IMR-90 (cell line): ENCODE measurements at regions not wholly inside any gene's neighbourhood (a gene's known extent, or its start where the extent isn't known, plus 50 kb on each side); places are given as distances from the start of the nearest gene placed in this dataset.

Experiments
- ATAC-seq: fragments of 200-7000 bp; cut with Tn5 transposase; 2 replicates; pipeline ENCODE4 v1.9.1; 2020; ENCODE audit warnings: low read depth, mild to moderate bottlenecking, moderate library complexity
- BruUV-seq: library from RNA; stranded (reverse); fragments of 400-500 nt; replicated peaks from 2 replicates; lab custom pipeline; 2021; lab: Mats Ljungman, UMichigan
- CTCF ChIA-PET: fragments of 300-600 bp; formaldehyde crosslinking; extraction: SDS; loops from one replicate; lab custom pipeline; 2021; ENCODE audit warnings: antibody characterized with exemption; lab: Yijun Ruan, JAX
- POLR2A ChIA-PET: fragments of 300-600 bp; sonication (Branson Sonifier 250); formaldehyde crosslinking; loops from one replicate; lab custom pipeline; 2022; ENCODE audit warnings: antibody characterized with exemption; ENCODE audit not compliant: unreplicated experiment; lab: Charles Lee
- DNase-seq: peaks from one replicate; pipeline ENCODE4 v3.0.0; 2013
- H2AFZ ChIP-seq: replicated peaks from 2 replicates; pipeline ENCODE3; 2013; ENCODE audit warnings: low read length, mild to moderate bottlenecking; ENCODE audit not compliant: poor library complexity
- H2AK5ac ChIP-seq: 2 replicates; pipeline ENCODE4 v1.6.1; 2013; ENCODE audit warnings: low read depth, low read length, inconsistent platforms
- H2AK9ac ChIP-seq: replicated peaks from 2 replicates; pipeline ENCODE3; 2013; ENCODE audit warnings: mild to moderate bottlenecking, low read depth, low read length, moderate library complexity; ENCODE audit not compliant: poor library complexity
- H2BK120ac ChIP-seq: 2 replicates; pipeline ENCODE4 v1.6.1; 2013; ENCODE audit warnings: low read depth, low read length, inconsistent platforms
- H2BK15ac ChIP-seq: 3 replicates; pipeline ENCODE4 v1.6.1; 2013; ENCODE audit warnings: low read depth, low read length, inconsistent platforms
- H2BK20ac ChIP-seq: 2 replicates; pipeline ENCODE4 v1.6.1; 2013; ENCODE audit warnings: low read depth, mild to moderate bottlenecking, inconsistent platforms, low read length, moderate library complexity
- H2BK5ac ChIP-seq: 2 replicates; pipeline ENCODE4 v1.6.1; 2013; ENCODE audit warnings: mild to moderate bottlenecking, low read depth, low read length, inconsistent platforms; ENCODE audit not compliant: poor library complexity, severe bottlenecking
- H3K14ac ChIP-seq: replicated peaks from 2 replicates; pipeline ENCODE4 v1.6.1; 2013; ENCODE audit warnings: low read depth, low read length, inconsistent platforms
- H3K18ac ChIP-seq: 2 replicates; pipeline ENCODE4 v1.6.1; 2013; ENCODE audit warnings: low read depth, low read length, control low read depth
- H3K23ac ChIP-seq: 2 replicates; pipeline ENCODE4 v1.6.1; 2013; ENCODE audit warnings: low read depth, low read length, inconsistent platforms
- H3K27ac ChIP-seq: 2 replicates; pipeline ENCODE4 v1.5.1; 2013; ENCODE audit warnings: mild to moderate bottlenecking, control low read depth, low read length; ENCODE audit not compliant: insufficient read depth
- H3K27me3 ChIP-seq: 2 replicates; pipeline ENCODE4 v1.6.1; 2013; ENCODE audit warnings: low read length; ENCODE audit not compliant: control insufficient read depth, insufficient read depth
- H3K36me3 ChIP-seq: 2 replicates; pipeline ENCODE4 v1.6.1; 2013; ENCODE audit warnings: low read length, mixed read lengths; ENCODE audit not compliant: control insufficient read depth, insufficient read depth
- H3K4ac ChIP-seq: 2 replicates; pipeline ENCODE4 v1.6.1; 2013; ENCODE audit warnings: low read depth, low read length, inconsistent platforms
- H3K4me1 ChIP-seq: 2 replicates; pipeline ENCODE4 v1.6.1; 2013; ENCODE audit warnings: low read length, mixed read lengths; ENCODE audit not compliant: control insufficient read depth, insufficient read depth
- H3K4me2 ChIP-seq: 2 replicates; pipeline ENCODE4 v1.6.1; 2013; ENCODE audit warnings: low read depth, mild to moderate bottlenecking, control low read depth, low read length, moderate library complexity
- H3K4me3 ChIP-seq: 2 replicates; pipeline ENCODE4 v1.5.1; 2013; ENCODE audit warnings: low read depth, mild to moderate bottlenecking, control low read depth, low read length, moderate library complexity; ENCODE audit not compliant: insufficient read depth
- H3K56ac ChIP-seq: 2 replicates; pipeline ENCODE4 v1.6.1; 2013; ENCODE audit warnings: low read length, inconsistent platforms; ENCODE audit not compliant: insufficient read depth; ENCODE audit errors: extremely low read depth
- H3K79me1 ChIP-seq, 2 experiments: 2 replicates each; pipeline ENCODE4 v1.6.1; 2013; ENCODE audit warnings: low read length in 2 of 2, inconsistent platforms in 1 of 2, low read depth in 1 of 2
- H3K9ac ChIP-seq: 2 replicates; pipeline ENCODE4 v1.6.1; 2013; ENCODE audit warnings: low read depth, low read length, control low read depth
- H3K9me1 ChIP-seq: 2 replicates; pipeline ENCODE4 v1.6.1; 2013; ENCODE audit warnings: low read length, inconsistent platforms; ENCODE audit not compliant: insufficient read depth
- H3K9me3 ChIP-seq: 2 replicates; pipeline ENCODE4 v1.6.1; 2013; ENCODE audit warnings: low read length; ENCODE audit not compliant: control insufficient read depth, insufficient read depth
- H4K20me1 ChIP-seq: 2 replicates; pipeline ENCODE4 v1.6.1; 2013; ENCODE audit warnings: low read length, inconsistent platforms; ENCODE audit not compliant: insufficient read depth
- H4K5ac ChIP-seq: 2 replicates; pipeline ENCODE4 v1.6.1; 2013; ENCODE audit warnings: mild to moderate bottlenecking, low read depth, low read length, control low read depth
- H4K8ac ChIP-seq, 2 experiments: 2 replicates each; pipeline ENCODE4 v1.6.1; 2013; ENCODE audit warnings: low read depth in 2 of 2, low read length in 2 of 2, control low read depth in 1 of 2, inconsistent platforms in 1 of 2
- H4K91ac ChIP-seq: 2 replicates; pipeline ENCODE4 v1.6.1; 2013; ENCODE audit warnings: low read depth, low read length, inconsistent platforms; ENCODE audit not compliant: insufficient read depth
- CEBPB ChIP-seq: IDR thresholded peaks from 2 replicates; pipeline ENCODE4 v1.6.1; 2012; ENCODE audit warnings: low read depth, low read length, improper control_type of control experiment
- CHD1 ChIP-seq: IDR thresholded peaks from 2 replicates; pipeline ENCODE4 v1.6.1; 2012; ENCODE audit warnings: low read depth, low read length, improper control_type of control experiment
- NFE2L2 ChIP-seq: fragments of 150-350 bp; IDR thresholded peaks from 2 replicates; pipeline ENCODE4 v1.6.1; 2016; ENCODE audit warnings: low read depth, mild to moderate bottlenecking, low read length
- POLR2A ChIP-seq: IDR thresholded peaks from 2 replicates; pipeline ENCODE4 v1.6.1; 2012; ENCODE audit warnings: mild to moderate bottlenecking, low read depth, low read length
- RCOR1 ChIP-seq: IDR thresholded peaks from 2 replicates; pipeline ENCODE4 v1.6.1; 2012; ENCODE audit warnings: mild to moderate bottlenecking, low read length, improper control_type of control experiment; ENCODE audit not compliant: insufficient replicate concordance
- SMC3 ChIP-seq: fragments of 150-350 bp; IDR thresholded peaks from 2 replicates; pipeline ENCODE4 v1.6.1; 2016; ENCODE audit warnings: low read depth, mild to moderate bottlenecking, antibody characterized with exemption, low read length, moderate library complexity
- WGBS, 2 experiments: methylation state at CpG; one replicate each; pipeline versions ENCODE4 v1.1.5 to v1.1.7; 2013; ENCODE audit warnings: missing lambda C conversion rate in 2 of 2; ENCODE audit not compliant: insufficient read length in 1 of 2; ENCODE audit errors: extremely low coverage in 2 of 2; 5-methylcytosine and 5-hydroxymethylcytosine counted together
- dilution Hi-C: fragments of 300-500 bp; cut with HindIII; formaldehyde crosslinking; loops from one replicate; pipeline ENCODE4 v1.14.3; 2018; ENCODE audit warnings: low sequenced_read_pairs; ENCODE audit not compliant: unreplicated experiment
- in situ Hi-C: fragments of 300-500 bp; cut with MboI; formaldehyde crosslinking; loops from 3 replicates; pipeline ENCODE4 v1.14.3; 2019; ENCODE audit warnings: low sequenced_read_pairs, inconsistent platforms, mixed read lengths
- intact Hi-C: fragments of 100-400 bp; cut with micrococcal nuclease; formaldehyde crosslinking; loops from 2 replicates; pipeline ENCODE4 v1.10.0; 2022
- TF ChIP-seq, protein P1 (sequence below): conservative IDR thresholded peaks from 2 replicates; pipeline ENCODE4 v1.5.1; 2012; ENCODE audit warnings: mild to moderate bottlenecking, low read depth, low read length, improper control_type of control experiment
- TF ChIP-seq, protein P2 (sequence below): fragments of 150-350 bp; IDR thresholded peaks from 2 replicates; pipeline ENCODE4 v1.6.1; 2017; ENCODE audit warnings: mild to moderate bottlenecking, antibody characterized with exemption, low read length, low read depth

DNA sequence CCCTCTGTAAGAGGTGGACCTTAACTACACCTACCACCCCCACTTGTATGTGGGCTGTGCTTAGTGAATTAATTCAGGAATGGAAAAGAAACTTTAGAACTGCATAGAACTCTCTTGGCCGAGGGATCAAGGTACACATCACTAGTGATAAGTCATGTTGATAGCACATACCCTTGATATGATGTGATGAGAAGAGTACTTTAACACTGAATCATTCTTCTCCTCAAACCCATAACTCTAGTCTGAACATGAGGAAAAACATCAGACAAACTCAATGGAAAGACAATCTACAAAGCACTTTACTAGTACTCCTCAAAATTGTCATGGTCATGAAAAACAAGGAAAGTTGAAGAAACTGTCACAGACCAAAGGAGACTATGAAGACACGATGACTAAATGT is 87.6 kb downstream of the P2RY1 start:
- Histone ChIP-seq H2BK5ac (no peak overlapping the region), H3K4me1 (no peaks in the 10 kb centered on the region), H3K18ac (no peak overlapping the region), H3K9me3 (no peaks in the 10 kb centered on the region), H3K9ac (no peak overlapping the region), H3K4me3 (no peak overlapping the region), H2BK15ac (no peak overlapping the region), H4K91ac (no peak overlapping the region), H3K4me2 (no peak overlapping the region), H3K56ac (no peak overlapping the region), H4K20me1 (no peaks in the 10 kb centered on the region), H3K27me3 (no peaks in the 10 kb centered on the region), H3K36me3 (no peaks in the 10 kb centered on the region), H3K23ac (no peak overlapping the region), H4K8ac (no peak overlapping the region), H2BK20ac (no peak overlapping the region), H3K14ac (no peak overlapping the region), H2AFZ (no peak overlapping the region), H2BK120ac (no peak overlapping the region), H3K9me1 (no peaks in the 10 kb centered on the region), H3K79me1 (no peaks in the 10 kb centered on the region), H2AK5ac (no peak overlapping the region), H3K27ac (no peak overlapping the region), H2AK9ac (no peak overlapping the region), H3K4ac (no peak overlapping the region), H4K5ac (no peak overlapping the region)
- in situ Hi-C loops (no loop called here), intact Hi-C loops (no loop called here), dilution Hi-C loops (no loop called here)
- no peak for DNase-seq
- no peak for ATAC-seq
- ChIA-PET POLR2A (no interaction called here), CTCF (no interaction called here)
- TF ChIP-seq, protein P1, sequence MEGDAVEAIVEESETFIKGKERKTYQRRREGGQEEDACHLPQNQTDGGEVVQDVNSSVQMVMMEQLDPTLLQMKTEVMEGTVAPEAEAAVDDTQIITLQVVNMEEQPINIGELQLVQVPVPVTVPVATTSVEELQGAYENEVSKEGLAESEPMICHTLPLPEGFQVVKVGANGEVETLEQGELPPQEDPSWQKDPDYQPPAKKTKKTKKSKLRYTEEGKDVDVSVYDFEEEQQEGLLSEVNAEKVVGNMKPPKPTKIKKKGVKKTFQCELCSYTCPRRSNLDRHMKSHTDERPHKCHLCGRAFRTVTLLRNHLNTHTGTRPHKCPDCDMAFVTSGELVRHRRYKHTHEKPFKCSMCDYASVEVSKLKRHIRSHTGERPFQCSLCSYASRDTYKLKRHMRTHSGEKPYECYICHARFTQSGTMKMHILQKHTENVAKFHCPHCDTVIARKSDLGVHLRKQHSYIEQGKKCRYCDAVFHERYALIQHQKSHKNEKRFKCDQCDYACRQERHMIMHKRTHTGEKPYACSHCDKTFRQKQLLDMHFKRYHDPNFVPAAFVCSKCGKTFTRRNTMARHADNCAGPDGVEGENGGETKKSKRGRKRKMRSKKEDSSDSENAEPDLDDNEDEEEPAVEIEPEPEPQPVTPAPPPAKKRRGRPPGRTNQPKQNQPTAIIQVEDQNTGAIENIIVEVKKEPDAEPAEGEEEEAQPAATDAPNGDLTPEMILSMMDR = no peak
- no peak for TF ChIP-seq POLR2A
- no peak for TF ChIP-seq RCOR1
- TF ChIP-seq, protein P2, sequence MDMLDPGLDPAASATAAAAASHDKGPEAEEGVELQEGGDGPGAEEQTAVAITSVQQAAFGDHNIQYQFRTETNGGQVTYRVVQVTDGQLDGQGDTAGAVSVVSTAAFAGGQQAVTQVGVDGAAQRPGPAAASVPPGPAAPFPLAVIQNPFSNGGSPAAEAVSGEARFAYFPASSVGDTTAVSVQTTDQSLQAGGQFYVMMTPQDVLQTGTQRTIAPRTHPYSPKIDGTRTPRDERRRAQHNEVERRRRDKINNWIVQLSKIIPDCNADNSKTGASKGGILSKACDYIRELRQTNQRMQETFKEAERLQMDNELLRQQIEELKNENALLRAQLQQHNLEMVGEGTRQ = no peak
- no peak for TF ChIP-seq NFE2L2
- no peak for TF ChIP-seq CEBPB
- TF ChIP-seq SMC3 = no peak
- no peak for TF ChIP-seq CHD1
- no TSS peak for BruUV-seq
- no CpG with 5 or more reads among the region's 2 CpGs for WGBS, 2 experiments
